ENCODE measurements at regions not wholly inside any gene's neighbourhood (a gene's known extent, or its start where the extent isn't known, plus 50 kb on each side); places are given as distances from the start of the nearest gene placed in this dataset.

DNA sequence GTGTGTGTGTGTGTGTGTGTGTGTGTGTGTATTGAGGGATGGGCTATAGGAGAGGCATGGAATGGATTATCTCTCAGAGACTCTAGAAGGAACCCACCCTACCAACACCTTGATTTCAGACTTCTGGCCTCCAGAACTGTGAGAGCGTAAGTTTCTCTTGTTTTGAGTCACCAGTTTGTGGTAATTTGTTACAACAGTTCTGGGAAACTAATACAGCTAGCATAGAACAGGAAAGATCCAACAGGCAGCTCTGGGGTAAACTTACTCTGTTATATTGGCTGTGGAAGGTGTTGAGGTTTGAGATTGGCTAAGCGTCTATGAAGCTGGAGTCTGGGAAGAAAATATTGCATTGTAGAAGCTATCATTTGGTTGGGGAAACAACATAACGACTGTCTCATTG is 334.3 kb downstream of the AACS start:
- TF ChIP-seq, protein P1, sequence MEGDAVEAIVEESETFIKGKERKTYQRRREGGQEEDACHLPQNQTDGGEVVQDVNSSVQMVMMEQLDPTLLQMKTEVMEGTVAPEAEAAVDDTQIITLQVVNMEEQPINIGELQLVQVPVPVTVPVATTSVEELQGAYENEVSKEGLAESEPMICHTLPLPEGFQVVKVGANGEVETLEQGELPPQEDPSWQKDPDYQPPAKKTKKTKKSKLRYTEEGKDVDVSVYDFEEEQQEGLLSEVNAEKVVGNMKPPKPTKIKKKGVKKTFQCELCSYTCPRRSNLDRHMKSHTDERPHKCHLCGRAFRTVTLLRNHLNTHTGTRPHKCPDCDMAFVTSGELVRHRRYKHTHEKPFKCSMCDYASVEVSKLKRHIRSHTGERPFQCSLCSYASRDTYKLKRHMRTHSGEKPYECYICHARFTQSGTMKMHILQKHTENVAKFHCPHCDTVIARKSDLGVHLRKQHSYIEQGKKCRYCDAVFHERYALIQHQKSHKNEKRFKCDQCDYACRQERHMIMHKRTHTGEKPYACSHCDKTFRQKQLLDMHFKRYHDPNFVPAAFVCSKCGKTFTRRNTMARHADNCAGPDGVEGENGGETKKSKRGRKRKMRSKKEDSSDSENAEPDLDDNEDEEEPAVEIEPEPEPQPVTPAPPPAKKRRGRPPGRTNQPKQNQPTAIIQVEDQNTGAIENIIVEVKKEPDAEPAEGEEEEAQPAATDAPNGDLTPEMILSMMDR (conservative IDR thresholded peaks at IDR 0.05; ENCODE audit: low read length), result no peak
- no peak for TF ChIP-seq EZH2phosphoT487 (IDR thresholded peaks at IDR 0.05; ENCODE audit: borderline replicate concordance, low read depth, low read length)
